ENCODE measurements at regions not wholly inside any gene's neighbourhood (a gene's known extent, or its start where the extent isn't known, plus 50 kb on each side); places are given as distances from the start of the nearest gene placed in this dataset.
"Not testable (repeated sequence)": the region's sequence is repeated elsewhere in the genome, so short reads cannot be mapped to it uniquely, and the experiment has no call there.

DNA sequence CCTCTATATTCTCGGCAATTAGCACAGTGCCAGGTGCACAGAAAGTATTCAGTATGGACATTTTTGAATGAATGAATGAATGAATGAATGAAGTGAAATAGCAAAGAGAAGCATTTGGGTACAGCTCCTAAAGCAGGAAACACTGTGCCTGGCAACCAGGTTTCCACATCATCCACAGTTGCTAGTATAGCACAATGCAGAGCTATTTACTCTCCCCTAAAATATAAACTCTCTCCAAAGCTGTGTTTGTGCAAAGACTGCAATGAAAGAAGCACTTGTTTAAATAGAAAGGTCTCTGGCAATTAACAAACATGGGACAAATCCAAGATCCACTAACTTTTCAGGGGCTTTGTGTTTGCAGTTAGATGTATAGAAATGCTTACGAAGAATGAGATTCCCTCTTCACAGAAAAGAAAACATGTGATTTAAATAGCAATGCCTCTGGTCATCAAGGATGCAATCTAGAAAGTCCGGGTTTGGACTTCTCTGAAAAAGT lies 103.0 kb upstream of the OPCML start:
- Histone ChIP-seq H3K4me1 (ENCODE audit: control insufficient read depth, low read depth, low read length) (peaks cover 18% of the 10 kb centered on the region), H3K4me3 (ENCODE audit: low read length) (no peak overlapping the region), H3K9ac (ENCODE audit: low read length) (no peak overlapping the region), H3K27ac (ENCODE audit: low read length) (no peak overlapping the region), H3K27me3 (ENCODE audit: control insufficient read depth, insufficient read depth, low read length) (no peaks in the 10 kb centered on the region), H3K9me3 (ENCODE audit: control insufficient read depth, low read depth, low read length) (no peaks in the 10 kb centered on the region), H3K36me3 (ENCODE audit: control insufficient read depth, low read depth, low read length) (no peaks in the 10 kb centered on the region)

DNA sequence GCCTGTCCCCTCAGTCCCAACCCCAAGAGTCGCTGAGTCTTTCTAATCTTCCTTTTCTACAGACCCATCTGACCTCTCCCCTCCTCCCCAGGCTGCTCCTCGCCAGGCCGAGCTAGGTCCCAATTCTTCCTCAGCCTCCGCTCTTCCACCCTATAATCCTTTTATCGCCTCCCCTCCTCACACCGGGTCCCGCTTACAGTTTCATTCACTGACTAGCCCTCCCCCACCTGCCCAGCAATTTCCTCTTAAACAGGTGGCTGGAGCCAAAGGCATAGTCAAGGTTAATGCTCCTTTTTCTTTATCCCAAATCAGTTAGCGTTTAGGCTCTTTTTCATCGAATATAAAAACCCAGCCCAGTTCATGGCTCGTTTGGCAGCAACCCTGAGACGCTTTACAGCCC lies 96.1 kb upstream of the OPCML start:
- not testable (repeated sequence) for H3K4me3 ChIP-seq (ENCODE audit: low read length); H3K9ac ChIP-seq (ENCODE audit: low read length); H3K27ac ChIP-seq (ENCODE audit: low read length); H3K36me3 ChIP-seq (ENCODE audit: control insufficient read depth, low read depth, low read length); H3K27me3 ChIP-seq (ENCODE audit: control insufficient read depth, insufficient read depth, low read length); H3K9me3 ChIP-seq (ENCODE audit: control insufficient read depth, low read depth, low read length); H3K4me1 ChIP-seq (ENCODE audit: control insufficient read depth, low read depth, low read length)

DNA sequence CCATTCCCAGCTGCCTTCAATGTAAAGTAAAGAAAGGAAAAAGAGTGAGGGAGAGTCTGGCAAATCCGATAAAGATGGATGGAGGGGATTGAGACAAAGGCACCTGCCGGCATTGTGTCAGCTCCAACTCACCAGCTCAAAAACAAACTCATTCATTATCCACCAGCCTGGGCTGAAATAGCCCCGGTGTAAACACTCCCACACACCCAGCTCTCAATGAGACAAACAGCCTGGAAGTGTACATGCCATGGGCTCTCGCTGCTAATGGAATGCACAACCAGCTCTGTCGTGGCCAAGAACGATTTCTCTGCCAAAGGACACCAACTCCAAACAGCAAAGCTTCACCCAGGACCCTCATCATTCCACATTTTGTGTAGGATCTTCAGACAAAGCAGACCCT lies 89.3 kb upstream of the OPCML start:
- no peaks in the 10 kb centered on the region for H3K36me3 ChIP-seq (ENCODE audit: control insufficient read depth, low read depth, low read length)
- no peak overlapping the region for H3K4me3 ChIP-seq (ENCODE audit: low read length)
- H3K27me3 ChIP-seq (ENCODE audit: control insufficient read depth, insufficient read depth, low read length): no peaks in the 10 kb centered on the region
- H3K9ac ChIP-seq (ENCODE audit: low read length): no peak overlapping the region
- H3K4me1 ChIP-seq (ENCODE audit: control insufficient read depth, low read depth, low read length): peaks cover 6% of the 10 kb centered on the region
- no peak overlapping the region for H3K27ac ChIP-seq (ENCODE audit: low read length)
- H3K9me3 ChIP-seq (ENCODE audit: control insufficient read depth, low read depth, low read length): no peaks in the 10 kb centered on the region

DNA sequence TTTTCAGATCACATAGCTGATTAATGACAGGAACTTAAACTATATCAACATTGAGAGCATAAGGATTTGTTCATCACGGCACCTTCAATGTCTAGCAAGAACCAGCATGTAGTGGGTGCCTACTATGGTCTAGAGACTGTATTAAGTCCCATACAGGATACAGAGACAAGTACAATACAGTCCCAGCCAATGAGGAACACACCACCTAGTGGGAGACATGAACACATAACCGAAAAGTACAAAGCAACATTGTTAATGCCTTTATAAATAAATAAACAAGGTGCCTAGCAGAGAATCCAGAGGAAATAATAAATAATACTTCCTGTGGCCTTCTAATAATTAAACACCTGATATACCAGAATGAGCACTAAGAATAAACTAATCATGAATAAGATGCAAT lies 87.7 kb upstream of the OPCML start:
- H3K4me1 ChIP-seq (ENCODE audit: control insufficient read depth, low read depth, low read length): peaks cover 6% of the 10 kb centered on the region
- H3K9ac ChIP-seq (ENCODE audit: low read length): no peak overlapping the region
- no peak overlapping the region for H3K27ac ChIP-seq (ENCODE audit: low read length)
- H3K4me3 ChIP-seq (ENCODE audit: low read length): no peak overlapping the region
- H3K27me3 ChIP-seq (ENCODE audit: control insufficient read depth, insufficient read depth, low read length): no peaks in the 10 kb centered on the region
- H3K36me3 ChIP-seq (ENCODE audit: control insufficient read depth, low read depth, low read length): no peaks in the 10 kb centered on the region
- no peaks in the 10 kb centered on the region for H3K9me3 ChIP-seq (ENCODE audit: control insufficient read depth, low read depth, low read length)

DNA sequence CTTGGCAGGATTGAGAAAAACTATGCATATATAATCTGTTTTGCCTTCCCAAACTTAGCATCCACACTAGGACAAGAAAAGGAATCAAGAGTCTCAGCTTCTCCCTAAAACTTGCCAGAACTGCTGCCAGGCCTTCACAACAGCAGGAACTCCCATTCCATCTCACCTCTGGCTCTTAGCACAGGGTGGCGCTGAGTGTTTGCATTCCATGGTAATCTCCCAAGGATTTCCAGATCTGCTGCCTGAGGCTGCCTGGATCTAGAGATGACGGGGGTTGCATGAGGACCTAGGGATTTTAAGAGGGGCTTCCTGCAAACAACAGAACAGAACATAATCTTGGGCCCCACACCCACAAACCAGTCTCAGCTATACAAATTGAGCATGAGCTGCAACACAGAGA lies 87.1 kb upstream of the OPCML start:
- Histone ChIP-seq H3K36me3 (ENCODE audit: control insufficient read depth, low read depth, low read length) (no peaks in the 10 kb centered on the region), H3K27me3 (ENCODE audit: control insufficient read depth, insufficient read depth, low read length) (no peaks in the 10 kb centered on the region), H3K27ac (ENCODE audit: low read length) (no peak overlapping the region), H3K9me3 (ENCODE audit: control insufficient read depth, low read depth, low read length) (no peaks in the 10 kb centered on the region), H3K4me3 (ENCODE audit: low read length) (no peak overlapping the region), H3K4me1 (ENCODE audit: control insufficient read depth, low read depth, low read length) (peaks cover 6% of the 10 kb centered on the region), H3K9ac (ENCODE audit: low read length) (no peak overlapping the region)

DNA sequence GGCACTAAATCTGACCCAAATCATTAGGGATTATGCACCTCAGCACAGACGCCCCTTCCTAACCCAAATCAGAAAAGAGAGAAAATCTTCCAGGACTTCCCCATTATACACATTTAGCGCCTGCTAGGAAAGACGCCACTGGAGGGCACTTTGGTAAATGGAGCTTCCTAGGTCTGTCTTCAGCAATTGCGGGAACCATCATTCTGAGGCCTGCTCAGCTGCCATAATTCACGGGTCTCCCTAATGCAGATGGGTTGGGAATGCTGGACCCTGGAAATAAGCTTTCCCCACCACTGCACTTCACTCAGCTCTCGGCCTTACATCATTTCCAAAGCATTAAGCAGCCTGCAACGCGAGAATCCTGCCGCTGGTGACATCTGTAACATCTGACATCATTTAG lies 86.2 kb upstream of the OPCML start:
- no peaks in the 10 kb centered on the region for H3K36me3 ChIP-seq (ENCODE audit: control insufficient read depth, low read depth, low read length)
- H3K27me3 ChIP-seq (ENCODE audit: control insufficient read depth, insufficient read depth, low read length): no peaks in the 10 kb centered on the region
- no peak overlapping the region for H3K4me3 ChIP-seq (ENCODE audit: low read length)
- H3K27ac ChIP-seq (ENCODE audit: low read length): no peak overlapping the region
- peaks cover 6% of the 10 kb centered on the region for H3K4me1 ChIP-seq (ENCODE audit: control insufficient read depth, low read depth, low read length)
- no peaks in the 10 kb centered on the region for H3K9me3 ChIP-seq (ENCODE audit: control insufficient read depth, low read depth, low read length)
- no peak overlapping the region for H3K9ac ChIP-seq (ENCODE audit: low read length)

DNA sequence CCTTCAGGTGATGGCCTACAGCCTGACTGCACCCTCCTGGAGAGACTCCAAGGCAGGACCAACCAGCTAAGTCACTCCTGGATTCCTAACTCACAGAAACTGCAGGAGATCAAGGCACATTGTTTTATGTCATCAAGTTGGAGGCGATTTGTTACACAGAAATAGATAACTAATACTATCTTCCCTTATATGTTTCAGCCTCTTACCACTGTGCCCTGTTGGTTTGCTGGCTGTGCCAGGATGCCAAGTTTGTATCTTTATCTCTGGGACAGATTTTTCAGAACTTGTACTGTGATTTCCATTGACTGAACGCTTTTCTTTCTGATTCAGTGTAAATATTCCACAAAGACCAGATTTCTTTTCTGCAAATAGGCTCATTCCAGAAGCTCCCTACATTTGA lies 76.2 kb upstream of the OPCML start:
- Histone ChIP-seq H3K27ac (ENCODE audit: low read length) (no peak overlapping the region), H3K36me3 (ENCODE audit: control insufficient read depth, low read depth, low read length) (no peaks in the 10 kb centered on the region), H3K9ac (ENCODE audit: low read length) (no peak overlapping the region), H3K4me3 (ENCODE audit: low read length) (no peak overlapping the region), H3K9me3 (ENCODE audit: control insufficient read depth, low read depth, low read length) (no peaks in the 10 kb centered on the region), H3K4me1 (ENCODE audit: control insufficient read depth, low read depth, low read length) (no peaks in the 10 kb centered on the region), H3K27me3 (ENCODE audit: control insufficient read depth, insufficient read depth, low read length) (no peaks in the 10 kb centered on the region)

DNA sequence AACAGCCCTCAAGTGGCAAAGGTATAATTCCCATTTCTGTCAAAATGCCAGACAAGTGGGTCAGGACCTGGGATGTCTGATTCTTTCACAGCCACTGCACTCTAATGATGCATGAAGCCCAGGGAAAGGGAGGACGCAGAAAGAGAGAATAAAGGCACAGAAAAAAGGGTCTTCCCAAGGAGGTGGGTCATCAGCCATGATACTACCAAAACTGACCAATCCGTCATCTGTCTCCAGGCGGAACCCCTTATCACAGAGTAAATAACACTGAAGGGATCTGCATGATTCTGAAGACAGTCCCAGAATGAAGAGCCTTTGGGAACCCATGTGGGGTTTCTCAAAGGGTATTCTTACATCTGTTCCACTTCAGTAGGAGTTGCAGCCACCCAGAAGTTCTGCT lies 73.8 kb upstream of the OPCML start:
- Histone ChIP-seq H3K27ac (ENCODE audit: low read length) (no peak overlapping the region), H3K9ac (ENCODE audit: low read length) (no peak overlapping the region), H3K27me3 (ENCODE audit: control insufficient read depth, insufficient read depth, low read length) (no peaks in the 10 kb centered on the region), H3K9me3 (ENCODE audit: control insufficient read depth, low read depth, low read length) (no peaks in the 10 kb centered on the region), H3K4me3 (ENCODE audit: low read length) (no peak overlapping the region), H3K36me3 (ENCODE audit: control insufficient read depth, low read depth, low read length) (no peaks in the 10 kb centered on the region), H3K4me1 (ENCODE audit: control insufficient read depth, low read depth, low read length) (no peaks in the 10 kb centered on the region)

DNA sequence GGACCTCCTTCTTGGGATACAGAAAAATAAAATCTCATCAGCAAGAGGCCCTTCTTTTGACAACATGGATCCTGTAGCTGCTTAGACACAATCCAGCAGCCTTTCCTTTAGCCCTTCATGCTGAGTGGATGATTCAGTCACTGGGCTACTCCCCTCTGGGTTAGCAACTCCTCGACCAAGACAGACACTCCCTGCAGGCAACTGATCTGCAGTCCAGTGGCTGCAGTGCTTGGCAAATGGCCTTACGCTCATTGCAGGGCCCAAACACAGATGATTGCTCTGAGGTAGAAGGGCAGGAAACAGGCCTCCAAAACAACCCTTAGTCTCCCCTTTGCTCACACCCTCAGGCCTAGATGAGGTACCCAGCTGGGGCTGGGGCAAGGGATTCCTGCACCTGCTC lies 73.2 kb upstream of the OPCML start:
- no peaks in the 10 kb centered on the region for H3K27me3 ChIP-seq (ENCODE audit: control insufficient read depth, insufficient read depth, low read length)

DNA sequence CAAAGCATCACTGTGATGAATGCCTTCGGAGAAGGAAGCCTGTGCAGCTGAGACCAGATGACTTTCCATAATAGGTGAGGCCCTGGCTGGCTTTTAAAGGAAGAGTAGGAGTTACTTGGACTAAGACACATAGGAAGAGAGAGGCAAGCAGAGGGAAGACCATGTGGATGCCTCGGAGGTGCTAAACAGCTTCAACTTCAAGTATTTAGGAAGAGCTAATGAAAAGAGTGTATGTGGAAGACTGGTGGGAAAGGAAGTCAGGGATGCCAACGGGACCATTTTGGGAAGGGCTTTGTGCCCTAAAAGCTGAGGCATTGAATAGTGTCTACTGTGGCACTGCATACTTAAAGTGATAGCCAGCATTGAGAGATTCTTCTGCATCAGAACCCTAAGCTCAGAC lies 69.3 kb upstream of the OPCML start:
- Histone ChIP-seq H3K27me3 (ENCODE audit: control insufficient read depth, insufficient read depth, low read length) (no peaks in the 10 kb centered on the region), H3K9me3 (ENCODE audit: control insufficient read depth, low read depth, low read length) (no peaks in the 10 kb centered on the region), H3K36me3 (ENCODE audit: control insufficient read depth, low read depth, low read length) (no peaks in the 10 kb centered on the region), H3K4me1 (ENCODE audit: control insufficient read depth, low read depth, low read length) (peaks cover 12% of the 10 kb centered on the region), H3K9ac (ENCODE audit: low read length) (no peak overlapping the region), H3K4me3 (ENCODE audit: low read length) (no peak overlapping the region), H3K27ac (ENCODE audit: low read length) (no peak overlapping the region)

More for the DNA sequence above, 73.2 kb upstream of the OPCML start:
- Histone ChIP-seq H3K27ac (ENCODE audit: low read length) (no peak overlapping the region), H3K4me1 (ENCODE audit: control insufficient read depth, low read depth, low read length) (no peaks in the 10 kb centered on the region), H3K36me3 (ENCODE audit: control insufficient read depth, low read depth, low read length) (no peaks in the 10 kb centered on the region), H3K9ac (ENCODE audit: low read length) (no peak overlapping the region), H3K9me3 (ENCODE audit: control insufficient read depth, low read depth, low read length) (no peaks in the 10 kb centered on the region), H3K4me3 (ENCODE audit: low read length) (no peak overlapping the region)

DNA sequence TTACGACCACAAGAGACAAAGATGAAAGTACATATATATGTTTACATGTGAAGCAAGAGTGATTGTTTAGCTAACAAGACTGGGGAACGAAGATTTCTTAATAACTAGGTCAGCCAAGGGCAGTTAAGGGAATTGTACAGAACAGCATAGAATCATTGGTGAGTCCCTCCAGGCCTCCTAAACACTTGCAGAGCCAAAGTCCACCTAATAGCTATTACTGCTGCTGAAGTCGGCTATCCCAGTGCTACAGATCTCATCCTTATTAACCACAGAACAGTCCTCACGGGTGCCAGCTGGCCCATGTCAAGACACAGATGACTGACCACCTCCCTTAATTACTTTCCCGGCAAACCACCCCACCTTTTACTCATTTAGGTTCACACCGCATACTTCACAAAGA lies 68.5 kb upstream of the OPCML start:
- Histone ChIP-seq H3K36me3 (ENCODE audit: control insufficient read depth, low read depth, low read length) (no peaks in the 10 kb centered on the region), H3K4me3 (ENCODE audit: low read length) (no peak overlapping the region), H3K4me1 (ENCODE audit: control insufficient read depth, low read depth, low read length) (peaks cover 12% of the 10 kb centered on the region), H3K9me3 (ENCODE audit: control insufficient read depth, low read depth, low read length) (no peaks in the 10 kb centered on the region), H3K27me3 (ENCODE audit: control insufficient read depth, insufficient read depth, low read length) (no peaks in the 10 kb centered on the region), H3K9ac (ENCODE audit: low read length) (no peak overlapping the region), H3K27ac (ENCODE audit: low read length) (no peak overlapping the region)

DNA sequence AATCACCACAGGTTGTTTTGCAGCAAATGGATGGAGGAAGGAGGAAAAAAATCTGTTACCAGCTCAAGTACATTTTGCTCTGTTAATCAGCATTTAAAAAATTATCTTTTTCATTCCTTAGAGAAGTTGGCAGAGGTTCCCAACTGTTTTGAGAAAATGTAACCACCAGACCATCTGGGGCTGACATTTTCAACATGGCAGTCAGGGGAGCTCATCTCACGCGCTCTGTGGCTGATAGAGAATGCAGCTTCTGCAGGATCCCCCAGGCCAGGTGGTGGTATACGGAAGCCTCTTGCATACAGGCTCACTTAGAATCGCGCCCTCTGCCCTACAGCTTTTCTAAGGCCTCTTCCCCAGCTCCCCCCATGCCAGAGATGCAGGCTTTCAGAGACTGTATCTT lies 68.0 kb upstream of the OPCML start:
- Histone ChIP-seq H3K4me1 (ENCODE audit: control insufficient read depth, low read depth, low read length) (peaks cover 12% of the 10 kb centered on the region), H3K9me3 (ENCODE audit: control insufficient read depth, low read depth, low read length) (no peaks in the 10 kb centered on the region), H3K9ac (ENCODE audit: low read length) (no peak overlapping the region), H3K27ac (ENCODE audit: low read length) (no peak overlapping the region), H3K27me3 (ENCODE audit: control insufficient read depth, insufficient read depth, low read length) (no peaks in the 10 kb centered on the region), H3K4me3 (ENCODE audit: low read length) (no peak overlapping the region), H3K36me3 (ENCODE audit: control insufficient read depth, low read depth, low read length) (no peaks in the 10 kb centered on the region)
